HG03575 (cell line): ENCODE measurements at regions not wholly inside any gene's neighbourhood (a gene's known extent, or its start where the extent isn't known, plus 50 kb on each side); places are given as distances from the start of the nearest gene placed in this dataset.

Experiments
- ATAC-seq: cut with Tn5 transposase; IDR thresholded peaks from one replicate; pipeline ENCODE4 v1.9.1; 2021; ENCODE audit not compliant: unreplicated experiment, insufficient number of reproducible peaks, low FRiP score; ENCODE audit errors: extremely low read depth

GRCh38 chr12:115623764-115624334 lies 653.6 kb downstream of the MED13L start:
- ATAC-seq = no peak

- ATAC-seq = no peak
Measured at GRCh38 chr12:115623275-115623674, 654.2 kb downstream of the MED13L start.

- no peak for ATAC-seq
Measured at GRCh38 chr12:115620816-115621215, 656.7 kb downstream of the MED13L start.

GRCh38 chr12:115619889-115620288 lies 657.6 kb downstream of the MED13L start:
- no peak for ATAC-seq

- no peak for ATAC-seq
Measured at GRCh38 chr12:115619061-115619460, 658.4 kb downstream of the MED13L start.

GRCh38 chr12:115618105-115618504 lies 659.4 kb downstream of the MED13L start:
- ATAC-seq = no peak

- ATAC-seq = no peak
Measured at GRCh38 chr12:115617391-115617790, 660.1 kb downstream of the MED13L start.

- ATAC-seq = no peak
Measured at GRCh38 chr12:115611477-115611876, 666.0 kb downstream of the MED13L start.

GRCh38 chr12:115609347-115609746 lies 668.1 kb downstream of the MED13L start:
- no peak for ATAC-seq

GRCh38 chr12:115606040-115606439 lies 671.5 kb downstream of the MED13L start:
- no peak for ATAC-seq

GRCh38 chr12:115598871-115599811 lies 678.4 kb downstream of the MED13L start:
- no peak for ATAC-seq

- no peak for ATAC-seq
Measured at GRCh38 chr12:115597157-115597712, 680.3 kb downstream of the MED13L start.

GRCh38 chr12:115588131-115588530 lies 689.4 kb downstream of the MED13L start:
- ATAC-seq = no peak

- ATAC-seq = no peak
Measured at GRCh38 chr12:115584156-115584555, 693.3 kb downstream of the MED13L start.

GRCh38 chr12:115583591-115583990 lies 693.9 kb downstream of the MED13L start:
- no peak for ATAC-seq

GRCh38 chr12:115577401-115577800 lies 700.1 kb downstream of the MED13L start:
- ATAC-seq = no peak

- ATAC-seq = no peak
Measured at GRCh38 chr12:115574826-115575225, 702.7 kb downstream of the MED13L start.

- peak; percentile 88 for ATAC-seq
Measured at GRCh38 chr12:115572440-115572839, 705.1 kb downstream of the MED13L start.

GRCh38 chr12:115571446-115571845 lies 706.0 kb downstream of the MED13L start:
- ATAC-seq = no peak

GRCh38 chr12:115571027-115571426 lies 706.5 kb downstream of the MED13L start:
- no peak for ATAC-seq
